GM12878 (cell line): ENCODE measurements at regions not wholly inside any gene's neighbourhood (a gene's known extent, or its start where the extent isn't known, plus 50 kb on each side); places are given as distances from the start of the nearest gene placed in this dataset.

Experiments used
- ATAC-seq: fragments of 200-7000 bp; cut with Tn5 transposase; 3 replicates; pipeline ENCODE4 v1.9.1; 2020; ENCODE audit warnings: mild to moderate bottlenecking, moderate library complexity
- BruUV-seq: library from RNA; stranded (reverse); fragments of 400-500 nt; replicated peaks from 2 replicates; lab custom pipeline; 2021; lab: Mats Ljungman, UMichigan
- CTCF ChIA-PET: fragments of 300-600 bp; sonication (Branson Sonifier 250); formaldehyde crosslinking; extraction: SDS; loops from one replicate; lab custom pipeline; 2021; ENCODE audit warnings: inconsistent platforms; lab: Yijun Ruan, JAX
- POLR2A ChIA-PET: fragments of 350-600 bp; formaldehyde crosslinking; extraction: SDS; loops from one replicate; lab custom pipeline; 2021; ENCODE audit warnings: inconsistent platforms; lab: Charles Lee
- RAD21 ChIA-PET: fragments of 300-600 bp; sonication (Branson Sonifier 250); formaldehyde crosslinking; loops from one replicate; lab custom pipeline; 2023; ENCODE audit warnings: antibody characterized with exemption; ENCODE audit not compliant: unreplicated experiment; lab: Charles Lee
- SMC1A ChIA-PET: fragments of 300-600 bp; sonication (Branson Sonifier 250); formaldehyde crosslinking; loops from one replicate; lab custom pipeline; 2023; ENCODE audit not compliant: unreplicated experiment, uncharacterized antibody; lab: Charles Lee
- DNase-seq: peaks from one replicate; pipeline ENCODE4 v3.0.0-alpha.2; 2011; ENCODE audit warnings: low read depth, low spot score
- FAIRE-seq: peaks from 3 replicates; lab custom pipeline; 2011; peaks lifted over from hg19 to GRCh38; lab: Jason Lieb, UNC
- H2AFZ ChIP-seq: 2 replicates; pipeline ENCODE4 v1.6.0; 2011; ENCODE audit warnings: low read depth, low read length, control low read depth; ENCODE audit not compliant: control insufficient read depth
- H3K27ac ChIP-seq: 2 replicates; pipeline ENCODE4 v1.5.1; 2011; ENCODE audit warnings: control low read depth; ENCODE audit not compliant: control insufficient read depth, insufficient read depth
- H3K27me3 ChIP-seq, 2 experiments: replicated peaks in 1 of 2; 2 replicates each; pipeline versions ENCODE4 v1.6.0 to v1.6.1; 2011; ENCODE audit warnings: low read length in 1 of 2; ENCODE audit not compliant: control insufficient read depth in 2 of 2, insufficient read depth in 2 of 2
- H3K36me3 ChIP-seq, 2 experiments: 2 replicates each; pipeline ENCODE4 v1.5.1; 2011; ENCODE audit warnings: low read length in 1 of 2; ENCODE audit not compliant: control insufficient read depth in 2 of 2, insufficient read depth in 2 of 2
- H3K4me1 ChIP-seq: 2 replicates; pipeline ENCODE4 v1.6.1; 2011; ENCODE audit warnings: mild to moderate bottlenecking, low read length, moderate library complexity, mixed read lengths; ENCODE audit not compliant: control insufficient read depth, insufficient read depth
- H3K4me2 ChIP-seq: 2 replicates; pipeline ENCODE4 v1.6.0; 2011; ENCODE audit warnings: control low read depth; ENCODE audit not compliant: control insufficient read depth, insufficient read depth
- H3K4me3 ChIP-seq: fragments of 200-600 bp; sonication (generic); 2 replicates; pipeline ENCODE4 v1.5.1; 2016
- H3K79me2 ChIP-seq: 2 replicates; pipeline ENCODE4 v1.6.0; 2011; ENCODE audit warnings: low read length; ENCODE audit not compliant: control insufficient read depth, insufficient read depth
- H3K9ac ChIP-seq: 2 replicates; pipeline ENCODE4 v1.8.0; 2011; ENCODE audit warnings: low read length, control low read depth, mixed read lengths; ENCODE audit not compliant: control insufficient read depth, insufficient read depth
- H3K9me3 ChIP-seq: replicated peaks from 3 replicates; pipeline ENCODE4 v1.5.1; 2011; ENCODE audit warnings: mild to moderate bottlenecking, low read length; ENCODE audit not compliant: control insufficient read depth, insufficient read depth
- H4K20me1 ChIP-seq: 2 replicates; pipeline ENCODE4 v1.6.0; 2011; ENCODE audit not compliant: control insufficient read depth, insufficient read depth
- ASH2L ChIP-seq: fragments of 300-600, 200-600 bp; sonication (generic); IDR thresholded peaks from 2 replicates; pipeline ENCODE4 v1.6.1; 2017; ENCODE audit warnings: low read depth, mild to moderate bottlenecking, borderline replicate concordance
- CBX5 ChIP-seq: sonication (generic); IDR thresholded peaks from 2 replicates; pipeline ENCODE4 v1.6.1; 2016; ENCODE audit warnings: low read depth, moderate library complexity, mild to moderate bottlenecking, inconsistent platforms
- NFIC ChIP-seq: IDR thresholded peaks from 2 replicates; pipeline ENCODE4 v1.6.1; 2012; ENCODE audit warnings: low read depth, mild to moderate bottlenecking, inconsistent platforms, low read length, moderate library complexity
- RCOR1 ChIP-seq: conservative IDR thresholded peaks from 2 replicates; pipeline ENCODE4 v1.6.1; 2012; ENCODE audit warnings: low read depth, low read length, improper control_type of control experiment
- SMAD1 ChIP-seq: fragments of 450-650 bp; IDR thresholded peaks from 2 replicates; pipeline ENCODE4 v1.6.1; 2018; ENCODE audit warnings: mild to moderate bottlenecking, low read depth; ENCODE audit not compliant: partially characterized antibody
- ZNF217 ChIP-seq: fragments of 450-650 bp; IDR thresholded peaks from 2 replicates; pipeline ENCODE4 v1.6.1; 2017; ENCODE audit warnings: antibody characterized with exemption, mild to moderate bottlenecking
- WGBS: methylation state at CpG from one replicate; pipeline ENCODE4 v1.1.6; 2016; ENCODE audit warnings: low lambda C conversion rate; ENCODE audit not compliant: insufficient replicate concordance, insufficient coverage; ENCODE audit errors: missing lambda C conversion rate; 5-methylcytosine and 5-hydroxymethylcytosine counted together
- in situ Hi-C: fragments of 300-500 bp; cut with MboI; formaldehyde crosslinking; loops from 9 replicates; pipeline ENCODE4 v1.14.3; 2018; ENCODE audit warnings: mixed read lengths
- intact Hi-C: fragments of 100-400 bp; cut with micrococcal nuclease; formaldehyde crosslinking; loops from one replicate; pipeline ENCODE4 v1.14.2; 2022; ENCODE audit not compliant: unreplicated experiment
- TF ChIP-seq, protein P1 (sequence below): fragments of 450-650 bp; formaldehyde crosslinking; IDR thresholded peaks from 2 replicates; pipeline ENCODE4 v1.4.0; 2020; ENCODE audit warnings: mild to moderate bottlenecking, moderate library complexity

GRCh38 chr18:33900638-33901037, 322.6 kb downstream of the ASXL3 start:
- FAIRE-seq (no peak), ATAC-seq (no peak)
- CTCF ChIA-PET, result interaction anchor here (1.6 kb wide), 1 partner anchor 10 kb away, joined by 4 read pairs; no protein-coding TSS in a partner anchor

DNA sequence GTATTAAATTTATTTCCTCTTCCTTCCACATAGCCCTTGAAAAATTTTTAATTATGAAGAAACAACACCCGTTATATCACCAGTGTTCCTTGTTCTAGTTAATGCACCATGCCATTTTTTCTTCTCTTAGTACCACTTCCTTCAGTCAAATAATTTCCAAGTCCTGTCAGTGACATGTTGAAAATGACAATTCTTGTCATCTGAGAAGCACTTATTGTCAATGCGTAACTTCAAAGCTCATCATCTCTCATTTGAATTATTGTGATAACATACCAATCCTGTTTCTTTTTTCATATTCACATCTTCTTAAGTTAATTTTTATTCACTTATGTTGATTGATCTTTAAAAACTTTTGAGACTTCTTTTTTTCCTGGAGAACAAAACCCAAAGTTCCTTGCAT, 320.4 kb downstream of the ASXL3 start:
- DNase-seq (no peak), FAIRE-seq (no peak), ATAC-seq (no peak)
- SMC1A ChIA-PET, result interaction anchor here (1.2 to 1.4 kb wide), 2 partner anchors 9 to 21 kb away, joined by 3 to 4 read pairs; no protein-coding TSS in a partner anchor
- in situ Hi-C loops, result no loop called here
- intact Hi-C loops, result no loop called here
- Histone ChIP-seq H3K27me3 (no peaks in the 10 kb centered on the region), H3K27ac (no peak overlapping the region), H3K9me3 (no peaks in the 10 kb centered on the region), H3K4me1 (no peaks in the 10 kb centered on the region), H3K4me2 (no peak overlapping the region), H3K4me3 (no peak overlapping the region), H4K20me1 (no peaks in the 10 kb centered on the region), H3K79me2 (no peaks in the 10 kb centered on the region), H3K36me3 (no peaks in the 10 kb centered on the region), H2AFZ (no peak overlapping the region), H3K9ac (no peak overlapping the region)
- CTCF ChIA-PET, result no interaction called here
- BruUV-seq, result no TSS peak
- POLR2A ChIA-PET, result no interaction called here
- WGBS, result 47% methylated on average over 2 of the region's 2 CpGs
- TF ChIP-seq, protein P1, sequence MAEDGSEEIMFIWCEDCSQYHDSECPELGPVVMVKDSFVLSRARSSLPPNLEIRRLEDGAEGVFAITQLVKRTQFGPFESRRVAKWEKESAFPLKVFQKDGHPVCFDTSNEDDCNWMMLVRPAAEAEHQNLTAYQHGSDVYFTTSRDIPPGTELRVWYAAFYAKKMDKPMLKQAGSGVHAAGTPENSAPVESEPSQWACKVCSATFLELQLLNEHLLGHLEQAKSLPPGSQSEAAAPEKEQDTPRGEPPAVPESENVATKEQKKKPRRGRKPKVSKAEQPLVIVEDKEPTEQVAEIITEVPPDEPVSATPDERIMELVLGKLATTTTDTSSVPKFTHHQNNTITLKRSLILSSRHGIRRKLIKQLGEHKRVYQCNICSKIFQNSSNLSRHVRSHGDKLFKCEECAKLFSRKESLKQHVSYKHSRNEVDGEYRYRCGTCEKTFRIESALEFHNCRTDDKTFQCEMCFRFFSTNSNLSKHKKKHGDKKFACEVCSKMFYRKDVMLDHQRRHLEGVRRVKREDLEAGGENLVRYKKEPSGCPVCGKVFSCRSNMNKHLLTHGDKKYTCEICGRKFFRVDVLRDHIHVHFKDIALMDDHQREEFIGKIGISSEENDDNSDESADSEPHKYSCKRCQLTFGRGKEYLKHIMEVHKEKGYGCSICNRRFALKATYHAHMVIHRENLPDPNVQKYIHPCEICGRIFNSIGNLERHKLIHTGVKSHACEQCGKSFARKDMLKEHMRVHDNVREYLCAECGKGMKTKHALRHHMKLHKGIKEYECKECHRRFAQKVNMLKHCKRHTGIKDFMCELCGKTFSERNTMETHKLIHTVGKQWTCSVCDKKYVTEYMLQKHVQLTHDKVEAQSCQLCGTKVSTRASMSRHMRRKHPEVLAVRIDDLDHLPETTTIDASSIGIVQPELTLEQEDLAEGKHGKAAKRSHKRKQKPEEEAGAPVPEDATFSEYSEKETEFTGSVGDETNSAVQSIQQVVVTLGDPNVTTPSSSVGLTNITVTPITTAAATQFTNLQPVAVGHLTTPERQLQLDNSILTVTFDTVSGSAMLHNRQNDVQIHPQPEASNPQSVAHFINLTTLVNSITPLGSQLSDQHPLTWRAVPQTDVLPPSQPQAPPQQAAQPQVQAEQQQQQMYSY (CRISPR knock-in tag), result no peak
- TF ChIP-seq ASH2L (no peak), NFIC (no peak)
- RAD21 ChIA-PET, result no interaction called here

More at GRCh38 chr18:33900638-33901037, 322.6 kb downstream of the ASXL3 start:
- Histone ChIP-seq H3K36me3 (no peaks in the 10 kb centered on the region), H3K27ac (no peak overlapping the region), H3K9me3 (no peaks in the 10 kb centered on the region), H3K9ac (no peak overlapping the region), H3K79me2 (no peaks in the 10 kb centered on the region), H3K4me3 (no peak overlapping the region), H3K4me2 (no peak overlapping the region), H3K27me3 (no peaks in the 10 kb centered on the region), H2AFZ (no peak overlapping the region), H3K4me1 (no peaks in the 10 kb centered on the region), H4K20me1 (no peaks in the 10 kb centered on the region)
- intact Hi-C loops, result no loop called here
- no peak for DNase-seq
- ChIA-PET RAD21 (no interaction called here), POLR2A (no interaction called here), SMC1A (interaction anchor here (0.7 to 1.1 kb wide), 2 partner anchors 16 to 29 kb away, joined by 3 to 4 read pairs; no protein-coding TSS in a partner anchor)
- in situ Hi-C loops, result no loop called here
- no TSS peak for BruUV-seq
- TF ChIP-seq CBX5 (no peak), SMAD1 (no peak), ZNF217 (no peak), RCOR1 (no peak)
- WGBS, result 89% methylated on average over 1 of the region's 1 CpG
